Endothelial cell of umbilical vein (primary cell): ENCODE measurements at regions not wholly inside any gene's neighbourhood (a gene's known extent, or its start where the extent isn't known, plus 50 kb on each side); places are given as distances from the start of the nearest gene placed in this dataset.

Source experiments
- BruUV-seq: library from RNA; stranded (reverse); fragments of 400-500 nt; replicated peaks from 2 replicates; lab custom pipeline; 2021; lab: Mats Ljungman, UMichigan
- CTCF ChIA-PET: fragments of 300-600, 350-600 bp; sonication (Branson Sonifier 250); formaldehyde crosslinking; loops from one replicate; lab custom pipeline; 2021; ENCODE audit warnings: antibody characterized with exemption, inconsistent platforms; lab: Charles Lee
- POLR2A ChIA-PET: fragments of 300-600, 350-600 bp; sonication (Branson Sonifier 250); formaldehyde crosslinking; loops from one replicate; lab custom pipeline; 2021; ENCODE audit warnings: antibody characterized with exemption, inconsistent platforms; lab: Charles Lee
- DNase-seq: peaks from one replicate; pipeline ENCODE4 v3.0.0-alpha.2; 2011; ENCODE audit warnings: low read depth, low spot score
- FAIRE-seq: peaks from 2 replicates; lab custom pipeline; 2011; peaks lifted over from hg19 to GRCh38; lab: Jason Lieb, UNC
- H2AFZ ChIP-seq: 2 replicates; pipeline ENCODE4 v1.6.0; 2012; ENCODE audit warnings: low read depth, low read length, control low read depth, inconsistent platforms
- H3K27ac ChIP-seq: 2 replicates; pipeline ENCODE4 v1.5.1; 2011; ENCODE audit warnings: low read depth, mild to moderate bottlenecking, control low read depth, low read length, moderate library complexity; ENCODE audit not compliant: insufficient read depth
- H3K27me3 ChIP-seq, 2 experiments: 2 replicates each; pipeline versions ENCODE4 v1.6.0 to v1.6.1; 2011; ENCODE audit warnings: low read length in 2 of 2, mixed read lengths in 1 of 2; ENCODE audit not compliant: control insufficient read depth in 2 of 2, insufficient read depth in 2 of 2
- H3K36me3 ChIP-seq, 2 experiments: 2 replicates in 1 of 2; 3 replicates in 1 of 2; pipeline ENCODE4 v1.5.1; 2011; ENCODE audit warnings: low read length in 2 of 2, mild to moderate bottlenecking in 1 of 2, moderate library complexity in 1 of 2; ENCODE audit not compliant: control insufficient read depth in 2 of 2, insufficient read depth in 2 of 2; ENCODE audit errors: extremely low read depth in 1 of 2
- H3K4me1 ChIP-seq: 3 replicates; pipeline ENCODE4 v1.5.1; 2011; ENCODE audit warnings: mild to moderate bottlenecking, low read length; ENCODE audit not compliant: control insufficient read depth, insufficient read depth; ENCODE audit errors: extremely low read depth
- H3K4me2 ChIP-seq: 2 replicates; pipeline ENCODE4 v1.6.1; 2011; ENCODE audit warnings: low read length, control low read depth, mixed read lengths; ENCODE audit not compliant: insufficient read depth
- H3K4me3 ChIP-seq, 3 experiments: fragments of 200-600 bp in 1 of 3; sonication (generic), shearing (Covaris generic) in 1 of 3; replicated peaks in 1 of 3; 2 replicates each; pipeline ENCODE4 v1.5.1; 2011 to 2016; ENCODE audit warnings: control low read depth in 3 of 3, low read length in 3 of 3, mild to moderate bottlenecking in 2 of 3, inconsistent platforms in 1 of 3, low read depth in 1 of 3, moderate library complexity in 1 of 3; ENCODE audit not compliant: insufficient read depth in 1 of 3
- H3K79me2 ChIP-seq: 2 replicates; pipeline ENCODE4 v1.6.0; 2012; ENCODE audit warnings: low read length, inconsistent platforms; ENCODE audit not compliant: control insufficient read depth, insufficient read depth
- H3K9ac ChIP-seq: replicated peaks from 2 replicates; pipeline ENCODE3; 2011; ENCODE audit warnings: low read length, control low read depth; ENCODE audit not compliant: insufficient read depth; ENCODE audit errors: extremely low read depth
- H3K9me1 ChIP-seq: replicated peaks from 3 replicates; pipeline ENCODE4 v1.6.0; 2011; ENCODE audit warnings: mild to moderate bottlenecking, low read length; ENCODE audit not compliant: control insufficient read depth, insufficient read depth; ENCODE audit errors: extremely low read depth
- H3K9me3 ChIP-seq: replicated peaks from 2 replicates; pipeline ENCODE4 v1.5.1; 2012; ENCODE audit warnings: low read length, inconsistent platforms; ENCODE audit not compliant: control insufficient read depth, insufficient read depth
- H4K20me1 ChIP-seq: replicated peaks from 2 replicates; pipeline ENCODE3; 2011; ENCODE audit warnings: mild to moderate bottlenecking, low read length; ENCODE audit not compliant: control insufficient read depth, insufficient read depth; ENCODE audit errors: extremely low read depth
- EZH2 ChIP-seq: IDR thresholded peaks from 2 replicates; pipeline ENCODE4 v1.6.1; 2012; ENCODE audit warnings: borderline replicate concordance, low read depth, mild to moderate bottlenecking, moderate library complexity, low read length, inconsistent platforms; ENCODE audit not compliant: severe bottlenecking
- FOS ChIP-seq: IDR thresholded peaks from 2 replicates; pipeline ENCODE4 v1.6.1; 2011; ENCODE audit warnings: mild to moderate bottlenecking, low read length, moderate library complexity, borderline replicate concordance; ENCODE audit not compliant: insufficient read depth
- GATA2 ChIP-seq: IDR thresholded peaks from 2 replicates; pipeline ENCODE4 v1.7.0; 2011; ENCODE audit warnings: low read depth, mild to moderate bottlenecking, moderate library complexity, mixed read lengths, low read length; ENCODE audit not compliant: insufficient read length, insufficient read depth
- JUN ChIP-seq: IDR thresholded peaks from 2 replicates; pipeline ENCODE4 v1.6.1; 2011; ENCODE audit warnings: borderline replicate concordance, low read depth; ENCODE audit not compliant: insufficient read length, insufficient read depth
- MYC ChIP-seq: IDR thresholded peaks from one replicate; pipeline ENCODE4 v1.6.1; 2011; ENCODE audit warnings: mild to moderate bottlenecking, low read depth, low read length
- POLR2A ChIP-seq: IDR thresholded peaks from 2 replicates; pipeline ENCODE4 v1.6.1; 2012; ENCODE audit warnings: low read depth, mild to moderate bottlenecking, control low read depth, low read length
- POLR2AphosphoS5 ChIP-seq: IDR thresholded peaks from 2 replicates; pipeline ENCODE4 v1.6.1; 2012; ENCODE audit warnings: low read depth, mild to moderate bottlenecking, control low read depth, low read length, moderate library complexity; ENCODE audit not compliant: insufficient read depth
- dilution Hi-C: fragments of 300-500 bp; cut with MboI; formaldehyde crosslinking; loops from one replicate; pipeline ENCODE4 v1.15.0; 2019; ENCODE audit warnings: low sequenced_read_pairs; ENCODE audit not compliant: extremely low pct_ligation_motif_present
- intact Hi-C: fragments of 100-400 bp; cut with micrococcal nuclease; formaldehyde crosslinking; loops from one replicate; pipeline ENCODE4 v1.10.0; 2022
- TF ChIP-seq, protein P1 (sequence below): IDR thresholded peaks from 2 replicates; pipeline ENCODE4 v1.6.1; 2011; ENCODE audit not compliant: insufficient read depth, insufficient read length
- TF ChIP-seq, protein P2 (sequence below), 2 donors: IDR thresholded peaks; 1 replicate in 1 of 2; 2 replicates in 1 of 2; pipeline ENCODE4 v1.5.1; 2011; ENCODE audit warnings: low read length in 2 of 2, mild to moderate bottlenecking in 2 of 2, moderate library complexity in 2 of 2, control low read depth in 1 of 2, inconsistent platforms in 1 of 2, low read depth in 1 of 2; ENCODE audit not compliant: insufficient read depth in 1 of 2; ENCODE audit errors: extremely low read depth in 1 of 2

DNA sequence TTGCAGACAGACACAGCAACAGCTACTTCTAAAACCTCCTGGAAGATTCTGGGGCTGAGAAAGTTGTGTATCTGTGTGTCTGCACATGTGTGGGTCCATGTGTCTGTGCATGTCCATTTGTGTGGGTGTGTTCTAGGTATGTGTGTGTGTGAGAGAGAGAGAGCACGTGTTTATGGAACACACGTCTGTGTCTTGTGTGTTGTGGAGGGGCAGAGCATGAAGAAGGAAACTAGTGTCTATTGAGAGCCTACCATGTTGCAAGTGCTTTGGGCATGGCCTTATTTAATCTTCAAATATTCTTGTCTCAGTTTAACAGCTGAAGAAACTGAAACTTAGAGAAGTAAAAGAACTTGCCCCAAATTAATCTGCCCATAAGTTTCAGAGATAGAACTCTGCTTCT, 327.5 kb downstream of the UACA start:
- dilution Hi-C loops = no loop called here

More for the DNA sequence above, 327.5 kb downstream of the UACA start:
- Histone ChIP-seq H3K9me3 (no peaks in the 10 kb centered on the region), H3K9me1 (no peaks in the 10 kb centered on the region), H3K9ac (no peak overlapping the region), H3K4me2 (no peak overlapping the region), H3K27me3 (peaks cover 3 to 7% of the 10 kb centered on the region in 2 experiments), H3K4me3 (no peak overlapping the region), H3K36me3 (no peaks in the 10 kb centered on the region), H2AFZ (no peak overlapping the region), H3K4me1 (no peaks in the 10 kb centered on the region), H4K20me1 (no peaks in the 10 kb centered on the region), H3K27ac (no peak overlapping the region), H3K79me2 (no peaks in the 10 kb centered on the region)
- TF ChIP-seq POLR2AphosphoS5 (no peak), GATA2 (no peak), JUN (no peak), POLR2A (no peak), EZH2 (no peak), FOS (no peak), MYC (no peak)
- TF ChIP-seq, protein P1, sequence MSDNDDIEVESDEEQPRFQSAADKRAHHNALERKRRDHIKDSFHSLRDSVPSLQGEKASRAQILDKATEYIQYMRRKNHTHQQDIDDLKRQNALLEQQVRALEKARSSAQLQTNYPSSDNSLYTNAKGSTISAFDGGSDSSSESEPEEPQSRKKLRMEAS = no peak
- TF ChIP-seq, protein P2, sequence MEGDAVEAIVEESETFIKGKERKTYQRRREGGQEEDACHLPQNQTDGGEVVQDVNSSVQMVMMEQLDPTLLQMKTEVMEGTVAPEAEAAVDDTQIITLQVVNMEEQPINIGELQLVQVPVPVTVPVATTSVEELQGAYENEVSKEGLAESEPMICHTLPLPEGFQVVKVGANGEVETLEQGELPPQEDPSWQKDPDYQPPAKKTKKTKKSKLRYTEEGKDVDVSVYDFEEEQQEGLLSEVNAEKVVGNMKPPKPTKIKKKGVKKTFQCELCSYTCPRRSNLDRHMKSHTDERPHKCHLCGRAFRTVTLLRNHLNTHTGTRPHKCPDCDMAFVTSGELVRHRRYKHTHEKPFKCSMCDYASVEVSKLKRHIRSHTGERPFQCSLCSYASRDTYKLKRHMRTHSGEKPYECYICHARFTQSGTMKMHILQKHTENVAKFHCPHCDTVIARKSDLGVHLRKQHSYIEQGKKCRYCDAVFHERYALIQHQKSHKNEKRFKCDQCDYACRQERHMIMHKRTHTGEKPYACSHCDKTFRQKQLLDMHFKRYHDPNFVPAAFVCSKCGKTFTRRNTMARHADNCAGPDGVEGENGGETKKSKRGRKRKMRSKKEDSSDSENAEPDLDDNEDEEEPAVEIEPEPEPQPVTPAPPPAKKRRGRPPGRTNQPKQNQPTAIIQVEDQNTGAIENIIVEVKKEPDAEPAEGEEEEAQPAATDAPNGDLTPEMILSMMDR (IDR thresholded peaks at IDR 0.05; ENCODE audit: extremely low read depth in 1 of 2, insufficient read depth in 1 of 2, low read depth in 1 of 2, low read length in 2 of 2) = no peak
- FAIRE-seq (no peak), DNase-seq (no peak)
- POLR2A ChIA-PET = no interaction called here
- intact Hi-C loops = no loop called here
- BruUV-seq = no TSS peak
- CTCF ChIA-PET = interaction anchor here (0.9 kb wide), 1 partner anchor 10 kb away, joined by 3 read pairs; no protein-coding TSS in a partner anchor
